SK-N-SH (cell line): ENCODE measurements at regions not wholly inside any gene's neighbourhood (a gene's known extent, or its start where the extent isn't known, plus 50 kb on each side); places are given as distances from the start of the nearest gene placed in this dataset.

Source experiments
- CTCF ChIA-PET: fragments of 300-600, 350-600 bp; formaldehyde crosslinking; extraction: SDS; loops from one replicate; lab custom pipeline; 2021; lab: Yijun Ruan, JAX
- POLR2A ChIA-PET: fragments of 350-600 bp; sonication (Branson Sonifier 250); formaldehyde crosslinking; extraction: SDS; loops from one replicate; lab custom pipeline; 2020; ENCODE audit warnings: antibody characterized with exemption, inconsistent platforms; lab: Yijun Ruan, JAX
- DNase-seq: peaks from one replicate; pipeline ENCODE4 v3.0.0; 2012
- H2AFZ ChIP-seq: fragments of 200-600 bp; sonication (generic); 2 replicates; pipeline ENCODE4 v1.8.1; 2016; ENCODE audit warnings: antibody characterized with exemption, mild to moderate bottlenecking, low read depth
- H3F3A ChIP-seq: fragments of 200-600 bp; sonication (generic); replicated peaks from 2 replicates; pipeline ENCODE3; 2016; ENCODE audit warnings: antibody characterized with exemption, mild to moderate bottlenecking; ENCODE audit not compliant: insufficient read depth
- H3K27ac ChIP-seq, 2 experiments: fragments of 200-500 bp in 1 of 2; fragments of 200-600 bp in 1 of 2; sonication (Bioruptor generic) in 1 of 2; sonication (generic), shearing (Covaris generic) in 1 of 2; 2 replicates each; pipeline versions ENCODE4 v1.5.1 to v1.6.1; 2014 to 2016; ENCODE audit warnings: low read depth in 2 of 2, inconsistent platforms in 1 of 2, low read length in 1 of 2, mild to moderate bottlenecking in 1 of 2, mixed read lengths in 1 of 2
- H3K27me3 ChIP-seq: fragments of 200-600 bp; sonication (generic), shearing (Covaris generic); 2 replicates; pipeline ENCODE4 v1.6.1; 2016; ENCODE audit warnings: mixed run types; ENCODE audit not compliant: insufficient read depth
- H3K36me3 ChIP-seq, 2 experiments: fragments of 200-500 bp in 1 of 2; fragments of 200-600 bp in 1 of 2; sonication (Bioruptor generic) in 1 of 2; sonication (generic) in 1 of 2; replicated peaks in 1 of 2; 2 replicates each; pipeline versions ENCODE3 to v1.5.1; 2014 to 2016; ENCODE audit warnings: low read length in 1 of 2, mild to moderate bottlenecking in 1 of 2; ENCODE audit not compliant: insufficient read depth in 2 of 2, control insufficient read depth in 1 of 2
- H3K4me1 ChIP-seq, 2 experiments: fragments of 200-500 bp in 1 of 2; fragments of 200-600 bp in 1 of 2; sonication (Bioruptor generic) in 1 of 2; sonication (generic), shearing (Covaris generic) in 1 of 2; 2 replicates each; pipeline versions ENCODE4 v1.5.1 to v1.6.1; 2014 to 2016; ENCODE audit warnings: low read depth in 1 of 2, low read length in 1 of 2, mixed run types in 1 of 2; ENCODE audit not compliant: insufficient read depth in 2 of 2, control insufficient read depth in 1 of 2
- H3K4me2 ChIP-seq: fragments of 200-600 bp; sonication (generic), shearing (Covaris generic); 2 replicates; pipeline ENCODE4 v1.6.1; 2017; ENCODE audit warnings: mixed run types
- H3K4me3 ChIP-seq, 2 experiments: fragments of 200-500 bp in 1 of 2; fragments of 200-600 bp in 1 of 2; sonication (Bioruptor generic) in 1 of 2; sonication (generic), shearing (Covaris generic) in 1 of 2; 2 replicates each; pipeline versions ENCODE4 v1.5.1 to v1.8.1; 2014 to 2016; ENCODE audit warnings: low read depth in 2 of 2, inconsistent platforms in 1 of 2, low read length in 1 of 2, mild to moderate bottlenecking in 1 of 2, mixed read lengths in 1 of 2, moderate library complexity in 1 of 2
- H3K79me2 ChIP-seq: fragments of 200-600 bp; sonication (generic); 2 replicates; pipeline ENCODE4 v1.8.1; 2017; ENCODE audit warnings: mild to moderate bottlenecking; ENCODE audit not compliant: insufficient read depth
- H3K9ac ChIP-seq: fragments of 200-600 bp; sonication (generic); 2 replicates; pipeline ENCODE4 v1.6.1; 2017; ENCODE audit warnings: mixed run types
- H3K9me2 ChIP-seq: fragments of 200-600 bp; sonication (generic); 2 replicates; pipeline ENCODE4 v1.6.1; 2017; ENCODE audit warnings: mixed run types
- H3K9me3 ChIP-seq: fragments of 200-600 bp; sonication (generic); 2 replicates; pipeline ENCODE4 v1.6.1; 2017; ENCODE audit warnings: mixed run types, mild to moderate bottlenecking, moderate library complexity
- H4K20me1 ChIP-seq: fragments of 200-600 bp; sonication (generic); 2 replicates; pipeline ENCODE4 v1.6.1; 2017; ENCODE audit warnings: mild to moderate bottlenecking, mixed run types; ENCODE audit not compliant: insufficient read depth
- CTCF ChIP-seq: fragments of 200-600 bp; sonication (generic); IDR thresholded peaks from 2 replicates; pipeline ENCODE4 v1.6.1; 2017; ENCODE audit warnings: antibody characterized with exemption, mild to moderate bottlenecking, moderate library complexity
- EZH2phosphoT487 ChIP-seq: fragments of 200-600 bp; sonication (generic); IDR thresholded peaks from 2 replicates; pipeline ENCODE4 v1.6.1; 2017; ENCODE audit warnings: low read depth, mixed run types, mild to moderate bottlenecking, antibody characterized with exemption, moderate library complexity, borderline replicate concordance
- FOSL2 ChIP-seq: IDR thresholded peaks from 2 replicates; pipeline ENCODE4 v1.4.0; 2012; ENCODE audit warnings: low read depth, mild to moderate bottlenecking, moderate library complexity, borderline replicate concordance
- FOXJ3 ChIP-seq: sonication (generic); formaldehyde crosslinking; IDR thresholded peaks from 2 replicates; pipeline ENCODE4 v1.5.1; 2020; ENCODE audit warnings: mild to moderate bottlenecking, missing genetic modification reagents
- IRF3 ChIP-seq: fragments of 150-350 bp; IDR thresholded peaks from 2 replicates; pipeline ENCODE4 v1.6.1; 2016; ENCODE audit warnings: mild to moderate bottlenecking, low read depth, low read length
- JUND ChIP-seq: IDR thresholded peaks from 2 replicates; pipeline ENCODE4 v1.4.0; 2012
- MAX ChIP-seq: IDR thresholded peaks from 2 replicates; pipeline ENCODE4 v1.4.0; 2012; ENCODE audit warnings: low read depth
- MEF2A ChIP-seq: IDR thresholded peaks from 2 replicates; pipeline ENCODE4 v1.4.0; 2012; ENCODE audit warnings: low read depth, borderline replicate concordance
- NFIC ChIP-seq: IDR thresholded peaks from 2 replicates; pipeline ENCODE4 v1.4.0; 2012; ENCODE audit warnings: borderline replicate concordance
- PBX3 ChIP-seq: IDR thresholded peaks from 2 replicates; pipeline ENCODE4; 2012
- RAD21 ChIP-seq: IDR thresholded peaks from 2 replicates; pipeline ENCODE4 v1.6.1; 2012; ENCODE audit warnings: mild to moderate bottlenecking, low read length
- RCOR1 ChIP-seq: fragments of 150-350 bp; IDR thresholded peaks from 2 replicates; pipeline ENCODE4 v1.6.1; 2017; ENCODE audit warnings: antibody characterized with exemption, low read length
- REST ChIP-seq: IDR thresholded peaks from 2 replicates; pipeline ENCODE4 v1.6.1; 2012; ENCODE audit warnings: mild to moderate bottlenecking, low read depth, low read length, moderate library complexity
- RFX5 ChIP-seq: IDR thresholded peaks from 2 replicates; pipeline ENCODE4 v1.6.1; 2012; ENCODE audit warnings: mild to moderate bottlenecking, improper control_type of control experiment, low read length
- RXRA ChIP-seq: IDR thresholded peaks from 2 replicates; pipeline ENCODE4 v1.4.0; 2012; ENCODE audit warnings: low read depth, mild to moderate bottlenecking, borderline replicate concordance
- TAF1 ChIP-seq: IDR thresholded peaks from 2 replicates; pipeline ENCODE4 v1.6.1; 2012; ENCODE audit warnings: low read depth, mild to moderate bottlenecking, low read length, moderate library complexity, borderline replicate concordance
- TEAD4 ChIP-seq: IDR thresholded peaks from 2 replicates; pipeline ENCODE4 v1.4.0; 2012; ENCODE audit warnings: mild to moderate bottlenecking, borderline replicate concordance; ENCODE audit not compliant: insufficient read depth
- YY1 ChIP-seq: IDR thresholded peaks from 2 replicates; pipeline ENCODE4 v1.4.0; 2012; ENCODE audit warnings: low read depth, mild to moderate bottlenecking
- ZBTB33 ChIP-seq: IDR thresholded peaks from 2 replicates; pipeline ENCODE4 v1.4.0; 2012; ENCODE audit warnings: low read depth, borderline replicate concordance
- WGBS: methylation state at CpG from one replicate; pipeline ENCODE4 v1.1.6; 2017; ENCODE audit warnings: low lambda C conversion rate; 5-methylcytosine and 5-hydroxymethylcytosine counted together

- Histone ChIP-seq H3K9me2 (no peaks in the 10 kb centered on the region), H2AFZ (no peak overlapping the region), H3F3A (no peaks in the 10 kb centered on the region), H3K27ac (no peak overlapping the region), H3K4me1 (no peaks in the 10 kb centered on the region), H3K4me3 (no peak overlapping the region), H3K9ac (no peak overlapping the region), H4K20me1 (no peaks in the 10 kb centered on the region), H3K36me3 (no peaks in the 10 kb centered on the region), H3K79me2 (no peaks in the 10 kb centered on the region), H3K27me3 (no peaks in the 10 kb centered on the region)
- DNase-seq = no peak
- WGBS = 82% methylated on average over 2 of the region's 2 CpGs
- POLR2A ChIA-PET = no interaction called here
- TF ChIP-seq RXRA = no peak
- no peak for TF ChIP-seq RFX5
- TF ChIP-seq MAX = no peak
- TF ChIP-seq TAF1 = no peak
- no peak for TF ChIP-seq MEF2A
- TF ChIP-seq EZH2phosphoT487 = no peak
- no peak for TF ChIP-seq NFIC
- TF ChIP-seq CTCF = no peak
- no peak for TF ChIP-seq RCOR1
- no peak for TF ChIP-seq YY1
- TF ChIP-seq JUND = no peak
- no peak for TF ChIP-seq TEAD4
- TF ChIP-seq PBX3 = no peak
- TF ChIP-seq, all 33 proteins: peak for 0
- H3K4me2 ChIP-seq = no peak overlapping the region
- no peaks in the 10 kb centered on the region for H3K9me3 ChIP-seq
- CTCF ChIA-PET = no interaction called here
These were observed 291.0 kb downstream of the ADGRL2 start for GRCh38 chr1:82091729-82092128.

GRCh38 chr1:82091265-82091664 is 290.5 kb downstream of the ADGRL2 start:
- POLR2A ChIA-PET = no interaction called here
- no peaks in the 10 kb centered on the region for H3K79me2 ChIP-seq
- H3K27me3 ChIP-seq = no peaks in the 10 kb centered on the region
- no peak overlapping the region for H3K27ac ChIP-seq
- H3K9me2 ChIP-seq = no peaks in the 10 kb centered on the region
- CTCF ChIA-PET = no interaction called here
- 78% methylated on average over 3 of the region's 3 CpGs for WGBS
- no peak overlapping the region for H3K9ac ChIP-seq
- no peak for DNase-seq
- no peaks in the 10 kb centered on the region for H3K36me3 ChIP-seq
- H3K4me2 ChIP-seq = no peak overlapping the region
- no peak overlapping the region for H2AFZ ChIP-seq
- H3K9me3 ChIP-seq = no peaks in the 10 kb centered on the region
- no peak overlapping the region for H3K4me3 ChIP-seq
- no peaks in the 10 kb centered on the region for H3F3A ChIP-seq
- no peaks in the 10 kb centered on the region for H3K4me1 ChIP-seq
- no peaks in the 10 kb centered on the region for H4K20me1 ChIP-seq
- TF ChIP-seq RXRA (no peak), REST (no peak), FOXJ3 (CRISPR knock-in tag) (no peak), RCOR1 (no peak), JUND (no peak), TEAD4 (no peak), IRF3 (no peak), RAD21 (no peak), ZBTB33 (no peak), FOSL2 (no peak)
